ENCODE measurements at regions not wholly inside any gene's neighbourhood (a gene's known extent, or its start where the extent isn't known, plus 50 kb on each side); places are given as distances from the start of the nearest gene placed in this dataset.

DNA sequence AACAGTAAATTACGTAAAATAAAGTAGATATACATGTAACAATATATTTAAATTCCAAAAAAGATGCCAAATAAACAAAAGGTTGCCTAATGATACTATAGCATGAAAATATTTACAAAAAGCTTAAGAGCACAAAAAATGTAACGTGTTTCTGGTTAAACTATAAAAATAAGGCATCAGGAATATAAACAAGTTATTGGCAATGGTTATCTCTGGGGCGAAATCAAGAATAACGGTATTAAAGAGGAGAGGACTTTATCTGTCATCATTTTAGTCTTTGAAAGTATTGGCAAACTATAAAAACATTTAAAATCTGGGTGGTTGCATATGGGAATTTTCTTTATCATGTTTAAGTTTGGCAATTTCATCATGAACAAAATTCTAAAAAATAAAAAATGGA is 1599.2 kb downstream of the MAT2B start:
- no peak for TF ChIP-seq OSR1 (CRISPR knock-in tag; IDR thresholded peaks at IDR 0.05)
- no peak for TF ChIP-seq GLIS3 (CRISPR knock-in tag; IDR thresholded peaks at IDR 0.05)
- TF ChIP-seq, protein P1, sequence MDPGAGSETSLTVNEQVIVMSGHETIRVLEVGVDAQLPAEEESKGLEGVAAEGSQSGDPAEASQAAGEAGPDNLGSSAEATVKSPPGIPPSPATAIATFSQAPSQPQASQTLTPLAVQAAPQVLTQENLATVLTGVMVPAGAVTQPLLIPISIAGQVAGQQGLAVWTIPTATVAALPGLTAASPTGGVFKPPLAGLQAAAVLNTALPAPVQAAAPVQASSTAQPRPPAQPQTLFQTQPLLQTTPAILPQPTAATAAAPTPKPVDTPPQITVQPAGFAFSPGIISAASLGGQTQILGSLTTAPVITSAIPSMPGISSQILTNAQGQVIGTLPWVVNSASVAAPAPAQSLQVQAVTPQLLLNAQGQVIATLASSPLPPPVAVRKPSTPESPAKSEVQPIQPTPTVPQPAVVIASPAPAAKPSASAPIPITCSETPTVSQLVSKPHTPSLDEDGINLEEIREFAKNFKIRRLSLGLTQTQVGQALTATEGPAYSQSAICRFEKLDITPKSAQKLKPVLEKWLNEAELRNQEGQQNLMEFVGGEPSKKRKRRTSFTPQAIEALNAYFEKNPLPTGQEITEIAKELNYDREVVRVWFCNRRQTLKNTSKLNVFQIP (CRISPR knock-in tag; IDR thresholded peaks at IDR 0.05; ENCODE audit: borderline replicate concordance, low read depth): no peak
- no peak for TF ChIP-seq ZNF70 (CRISPR knock-in tag; IDR thresholded peaks at IDR 0.05)
- no peak for TF ChIP-seq TOX (CRISPR knock-in tag; IDR thresholded peaks at IDR 0.05; ENCODE audit: borderline replicate concordance)
- TF ChIP-seq ESRRG (CRISPR knock-in tag; IDR thresholded peaks at IDR 0.05): no peak
- TF ChIP-seq ZNF565 (CRISPR knock-in tag; conservative IDR thresholded peaks at IDR 0.05; ENCODE audit: low read depth): no peak
- no peak for TF ChIP-seq ISL1 (CRISPR knock-in tag; IDR thresholded peaks at IDR 0.05)
- TF ChIP-seq CSDC2 (CRISPR knock-in tag; IDR thresholded peaks at IDR 0.05): no peak
- TF ChIP-seq, protein P2, sequence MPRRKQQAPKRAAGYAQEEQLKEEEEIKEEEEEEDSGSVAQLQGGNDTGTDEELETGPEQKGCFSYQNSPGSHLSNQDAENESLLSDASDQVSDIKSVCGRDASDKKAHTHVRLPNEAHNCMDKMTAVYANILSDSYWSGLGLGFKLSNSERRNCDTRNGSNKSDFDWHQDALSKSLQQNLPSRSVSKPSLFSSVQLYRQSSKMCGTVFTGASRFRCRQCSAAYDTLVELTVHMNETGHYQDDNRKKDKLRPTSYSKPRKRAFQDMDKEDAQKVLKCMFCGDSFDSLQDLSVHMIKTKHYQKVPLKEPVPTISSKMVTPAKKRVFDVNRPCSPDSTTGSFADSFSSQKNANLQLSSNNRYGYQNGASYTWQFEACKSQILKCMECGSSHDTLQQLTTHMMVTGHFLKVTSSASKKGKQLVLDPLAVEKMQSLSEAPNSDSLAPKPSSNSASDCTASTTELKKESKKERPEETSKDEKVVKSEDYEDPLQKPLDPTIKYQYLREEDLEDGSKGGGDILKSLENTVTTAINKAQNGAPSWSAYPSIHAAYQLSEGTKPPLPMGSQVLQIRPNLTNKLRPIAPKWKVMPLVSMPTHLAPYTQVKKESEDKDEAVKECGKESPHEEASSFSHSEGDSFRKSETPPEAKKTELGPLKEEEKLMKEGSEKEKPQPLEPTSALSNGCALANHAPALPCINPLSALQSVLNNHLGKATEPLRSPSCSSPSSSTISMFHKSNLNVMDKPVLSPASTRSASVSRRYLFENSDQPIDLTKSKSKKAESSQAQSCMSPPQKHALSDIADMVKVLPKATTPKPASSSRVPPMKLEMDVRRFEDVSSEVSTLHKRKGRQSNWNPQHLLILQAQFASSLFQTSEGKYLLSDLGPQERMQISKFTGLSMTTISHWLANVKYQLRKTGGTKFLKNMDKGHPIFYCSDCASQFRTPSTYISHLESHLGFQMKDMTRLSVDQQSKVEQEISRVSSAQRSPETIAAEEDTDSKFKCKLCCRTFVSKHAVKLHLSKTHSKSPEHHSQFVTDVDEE (CRISPR knock-in tag; IDR thresholded peaks at IDR 0.05): no peak
- TF ChIP-seq, protein P3, sequence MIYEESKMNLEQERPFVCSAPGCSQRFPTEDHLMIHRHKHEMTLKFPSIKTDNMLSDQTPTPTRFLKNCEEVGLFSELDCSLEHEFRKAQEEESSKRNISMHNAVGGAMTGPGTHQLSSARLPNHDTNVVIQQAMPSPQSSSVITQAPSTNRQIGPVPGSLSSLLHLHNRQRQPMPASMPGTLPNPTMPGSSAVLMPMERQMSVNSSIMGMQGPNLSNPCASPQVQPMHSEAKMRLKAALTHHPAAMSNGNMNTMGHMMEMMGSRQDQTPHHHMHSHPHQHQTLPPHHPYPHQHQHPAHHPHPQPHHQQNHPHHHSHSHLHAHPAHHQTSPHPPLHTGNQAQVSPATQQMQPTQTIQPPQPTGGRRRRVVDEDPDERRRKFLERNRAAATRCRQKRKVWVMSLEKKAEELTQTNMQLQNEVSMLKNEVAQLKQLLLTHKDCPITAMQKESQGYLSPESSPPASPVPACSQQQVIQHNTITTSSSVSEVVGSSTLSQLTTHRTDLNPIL (CRISPR knock-in tag; IDR thresholded peaks at IDR 0.05; ENCODE audit: low read depth): no peak
- TF ChIP-seq BACH2 (CRISPR knock-in tag; IDR thresholded peaks at IDR 0.05; ENCODE audit: borderline replicate concordance): no peak
- no peak for TF ChIP-seq RARB (CRISPR knock-in tag; IDR thresholded peaks at IDR 0.05)
- TF ChIP-seq, protein P4, sequence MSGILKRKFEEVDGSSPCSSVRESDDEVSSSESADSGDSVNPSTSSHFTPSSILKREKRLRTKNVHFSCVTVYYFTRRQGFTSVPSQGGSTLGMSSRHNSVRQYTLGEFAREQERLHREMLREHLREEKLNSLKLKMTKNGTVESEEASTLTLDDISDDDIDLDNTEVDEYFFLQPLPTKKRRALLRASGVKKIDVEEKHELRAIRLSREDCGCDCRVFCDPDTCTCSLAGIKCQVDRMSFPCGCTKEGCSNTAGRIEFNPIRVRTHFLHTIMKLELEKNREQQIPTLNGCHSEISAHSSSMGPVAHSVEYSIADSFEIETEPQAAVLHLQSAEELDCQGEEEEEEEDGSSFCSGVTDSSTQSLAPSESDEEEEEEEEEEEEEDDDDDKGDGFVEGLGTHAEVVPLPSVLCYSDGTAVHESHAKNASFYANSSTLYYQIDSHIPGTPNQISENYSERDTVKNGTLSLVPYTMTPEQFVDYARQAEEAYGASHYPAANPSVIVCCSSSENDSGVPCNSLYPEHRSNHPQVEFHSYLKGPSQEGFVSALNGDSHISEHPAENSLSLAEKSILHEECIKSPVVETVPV (CRISPR knock-in tag; IDR thresholded peaks at IDR 0.05): no peak
- no peak for TF ChIP-seq TCF4 (CRISPR knock-in tag; IDR thresholded peaks at IDR 0.05; ENCODE audit: borderline replicate concordance)
- no peak for TF ChIP-seq ZC3H10 (CRISPR knock-in tag; IDR thresholded peaks at IDR 0.05)
- TF ChIP-seq ZFP30 (CRISPR knock-in tag; IDR thresholded peaks at IDR 0.05): no peak
- no peak for TF ChIP-seq PPARA (CRISPR knock-in tag; IDR thresholded peaks at IDR 0.05; ENCODE audit: borderline replicate concordance)
- no peak for TF ChIP-seq SNAI2 (CRISPR knock-in tag; IDR thresholded peaks at IDR 0.05)
- no peak for ATAC-seq

DNA sequence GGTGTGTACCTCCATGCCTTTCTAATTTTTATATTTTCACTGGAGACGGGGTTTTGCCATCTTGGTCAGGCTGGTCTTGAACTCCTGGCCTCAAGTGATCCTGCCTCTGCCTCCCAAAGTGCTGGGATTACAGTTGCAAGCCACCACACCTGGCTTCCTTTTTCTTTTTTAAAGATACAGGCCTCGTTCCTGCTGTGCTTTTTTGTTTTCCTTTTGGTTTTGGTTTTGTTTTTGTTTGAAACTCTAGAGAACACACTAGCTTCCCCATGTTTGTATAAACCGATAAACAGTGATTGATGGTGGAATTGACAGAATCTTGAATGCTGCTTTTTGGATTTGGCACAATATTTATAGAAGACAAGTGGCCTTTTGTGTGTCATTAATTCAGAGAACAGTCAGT is 1603.4 kb downstream of the MAT2B start:
- ATAC-seq: no peak
- TF ChIP-seq, protein P2 (CRISPR knock-in tag; IDR thresholded peaks at IDR 0.05): no peak
- no peak for TF ChIP-seq ZNF70 (CRISPR knock-in tag; IDR thresholded peaks at IDR 0.05)
- no peak for TF ChIP-seq BACH2 (CRISPR knock-in tag; IDR thresholded peaks at IDR 0.05; ENCODE audit: borderline replicate concordance)
- TF ChIP-seq, protein P4 (CRISPR knock-in tag; IDR thresholded peaks at IDR 0.05): no peak
- TF ChIP-seq ZFP30 (CRISPR knock-in tag; IDR thresholded peaks at IDR 0.05): no peak
- no peak for TF ChIP-seq ZNF565 (CRISPR knock-in tag; conservative IDR thresholded peaks at IDR 0.05; ENCODE audit: low read depth)
- no peak for TF ChIP-seq TOX (CRISPR knock-in tag; IDR thresholded peaks at IDR 0.05; ENCODE audit: borderline replicate concordance)
- TF ChIP-seq RARB (CRISPR knock-in tag; IDR thresholded peaks at IDR 0.05): no peak
- TF ChIP-seq, protein P5, sequence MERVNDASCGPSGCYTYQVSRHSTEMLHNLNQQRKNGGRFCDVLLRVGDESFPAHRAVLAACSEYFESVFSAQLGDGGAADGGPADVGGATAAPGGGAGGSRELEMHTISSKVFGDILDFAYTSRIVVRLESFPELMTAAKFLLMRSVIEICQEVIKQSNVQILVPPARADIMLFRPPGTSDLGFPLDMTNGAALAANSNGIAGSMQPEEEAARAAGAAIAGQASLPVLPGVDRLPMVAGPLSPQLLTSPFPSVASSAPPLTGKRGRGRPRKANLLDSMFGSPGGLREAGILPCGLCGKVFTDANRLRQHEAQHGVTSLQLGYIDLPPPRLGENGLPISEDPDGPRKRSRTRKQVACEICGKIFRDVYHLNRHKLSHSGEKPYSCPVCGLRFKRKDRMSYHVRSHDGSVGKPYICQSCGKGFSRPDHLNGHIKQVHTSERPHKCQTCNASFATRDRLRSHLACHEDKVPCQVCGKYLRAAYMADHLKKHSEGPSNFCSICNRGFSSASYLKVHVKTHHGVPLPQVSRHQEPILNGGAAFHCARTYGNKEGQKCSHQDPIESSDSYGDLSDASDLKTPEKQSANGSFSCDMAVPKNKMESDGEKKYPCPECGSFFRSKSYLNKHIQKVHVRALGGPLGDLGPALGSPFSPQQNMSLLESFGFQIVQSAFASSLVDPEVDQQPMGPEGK (CRISPR knock-in tag; IDR thresholded peaks at IDR 0.05; ENCODE audit: borderline replicate concordance): no peak
- TF ChIP-seq ARNTL (CRISPR knock-in tag; IDR thresholded peaks at IDR 0.05; ENCODE audit: borderline replicate concordance, low read depth): no peak
- no peak for TF ChIP-seq CSDC2 (CRISPR knock-in tag; IDR thresholded peaks at IDR 0.05)
- TF ChIP-seq GLIS3 (CRISPR knock-in tag; IDR thresholded peaks at IDR 0.05): no peak
- TF ChIP-seq SNAI2 (CRISPR knock-in tag; IDR thresholded peaks at IDR 0.05): no peak
- no peak for TF ChIP-seq ESRRG (CRISPR knock-in tag; IDR thresholded peaks at IDR 0.05)
- TF ChIP-seq, protein P3 (CRISPR knock-in tag; IDR thresholded peaks at IDR 0.05; ENCODE audit: low read depth): no peak
- TF ChIP-seq, protein P1 (CRISPR knock-in tag; IDR thresholded peaks at IDR 0.05; ENCODE audit: borderline replicate concordance, low read depth): no peak
- no peak for TF ChIP-seq ZC3H10 (CRISPR knock-in tag; IDR thresholded peaks at IDR 0.05)

Measured in SK-N-SH treated with all-trans-retinoic acid at 6 μM for 48 hours (cell line).